ENCODE measurements at regions not wholly inside any gene's neighbourhood (a gene's known extent, or its start where the extent isn't known, plus 50 kb on each side); places are given as distances from the start of the nearest gene placed in this dataset.
A peak's percentile ranks its signal among the peaks of the same experiment; 100 is the strongest.

GRCh38 chr6:113377362-113377942 lies 479.7 kb upstream of the MARCKS start:
- H3K4me3 ChIP-seq (ENCODE audit: low read depth, low read length): no peak overlapping the region
- DNase-seq (ENCODE audit: low read depth, low spot score): no peak
- TF ChIP-seq CTCF (IDR thresholded peaks at IDR 0.05; ENCODE audit: low read depth, low read length): no peak
- in situ Hi-C loops (cut with HindIII; ENCODE audit: low sequenced_read_pairs): no loop called here

- H3K4me3 ChIP-seq (ENCODE audit: low read depth, low read length): no peak overlapping the region
- in situ Hi-C loops (cut with HindIII; ENCODE audit: low sequenced_read_pairs): no loop called here
- TF ChIP-seq CTCF (IDR thresholded peaks at IDR 0.05; ENCODE audit: low read depth, low read length): no peak
- no peak for DNase-seq (ENCODE audit: low read depth, low spot score)
Measured at GRCh38 chr6:113380591-113380990, 476.6 kb upstream of the MARCKS start.

GRCh38 chr6:113381232-113381631 lies 475.9 kb upstream of the MARCKS start:
- no peak for DNase-seq (ENCODE audit: low read depth, low spot score)
- in situ Hi-C loops (cut with HindIII; ENCODE audit: low sequenced_read_pairs): no loop called here
- no peak for TF ChIP-seq CTCF (IDR thresholded peaks at IDR 0.05; ENCODE audit: low read depth, low read length)
- H3K4me3 ChIP-seq (ENCODE audit: low read depth, low read length): no peak overlapping the region

GRCh38 chr6:113381959-113382358 lies 475.2 kb upstream of the MARCKS start:
- DNase-seq (ENCODE audit: low read depth, low spot score): peak; percentile 79
- no peak for TF ChIP-seq CTCF (IDR thresholded peaks at IDR 0.05; ENCODE audit: low read depth, low read length)
- in situ Hi-C loops (cut with HindIII; ENCODE audit: low sequenced_read_pairs): no loop called here
- no peak overlapping the region for H3K4me3 ChIP-seq (ENCODE audit: low read depth, low read length)

- in situ Hi-C loops (cut with HindIII; ENCODE audit: low sequenced_read_pairs): no loop called here
Measured at GRCh38 chr6:113383701-113384100, 473.4 kb upstream of the MARCKS start.

GRCh38 chr6:113385020-113385431 lies 472.1 kb upstream of the MARCKS start:
- no peak overlapping the region for H3K4me3 ChIP-seq (ENCODE audit: low read depth, low read length)
- in situ Hi-C loops (cut with HindIII; ENCODE audit: low sequenced_read_pairs): no loop called here
- peak; percentile 62 for DNase-seq (ENCODE audit: low read depth, low spot score)
- TF ChIP-seq CTCF (IDR thresholded peaks at IDR 0.05; ENCODE audit: low read depth, low read length): no peak

More at GRCh38 chr6:113383701-113384100, 473.4 kb upstream of the MARCKS start:
- no peak for DNase-seq (ENCODE audit: low read depth, low spot score)
- TF ChIP-seq CTCF (IDR thresholded peaks at IDR 0.05; ENCODE audit: low read depth, low read length): no peak
- no peak overlapping the region for H3K4me3 ChIP-seq (ENCODE audit: low read depth, low read length)

Measured in astrocyte of the spinal cord (primary cell).